K562 (cell line): ENCODE measurements at regions not wholly inside any gene's neighbourhood (a gene's known extent, or its start where the extent isn't known, plus 50 kb on each side); places are given as distances from the start of the nearest gene placed in this dataset.
A peak's percentile ranks its signal among the peaks of the same experiment; 100 is the strongest.

Experiments used
- HINFP ChIP-seq: fragments of 450-650 bp; conservative IDR thresholded peaks from 2 replicates; pipeline ENCODE4 v1.6.1; 2016; ENCODE audit warnings: missing genetic modification characterization, low read depth, mild to moderate bottlenecking, control low read depth, missing compliant biosample characterization
- KDM5B ChIP-seq: fragments of 200-600 bp; sonication (generic); IDR thresholded peaks from 2 replicates; pipeline ENCODE4 v1.6.1; 2012; ENCODE audit warnings: low read depth, mild to moderate bottlenecking, moderate library complexity, low read length, control low read depth, inconsistent platforms; ENCODE audit not compliant: insufficient replicate concordance
- NCOA1 ChIP-seq: fragments of 450-650 bp; IDR thresholded peaks from 2 replicates; pipeline ENCODE4 v1.6.1; 2016; ENCODE audit warnings: low read depth
- NR4A1 ChIP-seq, 2 experiments: fragments of 250-450 bp in 1 of 2; fragments of 450-650 bp in 1 of 2; sonication (Bioruptor Pico) in 1 of 2; IDR thresholded peaks; 2 replicates each; pipeline versions ENCODE4 v1.4.0 to v1.6.1; 2016 to 2020; ENCODE audit warnings: mild to moderate bottlenecking in 2 of 2, missing compliant biosample characterization in 1 of 2, missing genetic modification characterization in 1 of 2, moderate library complexity in 1 of 2
- PYGO2 ChIP-seq: fragments of 450-650 bp; IDR thresholded peaks from 2 replicates; pipeline ENCODE4 v1.6.1; 2016; ENCODE audit warnings: mild to moderate bottlenecking, missing genetic modification characterization, moderate library complexity, missing compliant biosample characterization
- STAG1 ChIP-seq: sonication (generic); formaldehyde crosslinking; IDR thresholded peaks from 2 replicates; pipeline ENCODE4 v1.5.0; 2020; ENCODE audit warnings: missing genetic modification reagents, borderline replicate concordance
- TAF1 ChIP-seq: IDR thresholded peaks from 2 replicates; pipeline ENCODE4 v1.6.1; 2011; ENCODE audit warnings: mild to moderate bottlenecking, low read length, moderate library complexity; ENCODE audit not compliant: insufficient read depth, control insufficient read depth, severe bottlenecking; ENCODE audit errors: extremely low read depth
- TEAD4 ChIP-seq, 2 experiments: sonication (generic) in 1 of 2; formaldehyde crosslinking in 1 of 2; IDR thresholded peaks; 2 replicates each; pipeline versions ENCODE4 v1.6.1 to v1.8.0; 2012 to 2022; ENCODE audit warnings: borderline replicate concordance in 1 of 2, inconsistent platforms in 1 of 2, low read length in 1 of 2, mild to moderate bottlenecking in 1 of 2, missing genetic modification reagents in 1 of 2
- ZNF197 ChIP-seq: fragments of 200-800 bp; sonication (Bioruptor generic); IDR thresholded peaks from 2 replicates; pipeline ENCODE4 v1.6.1; 2016; ENCODE audit warnings: low read depth, missing genetic modification characterization, missing compliant biosample characterization
- ZNF318 ChIP-seq, 2 experiments: fragments of 450-650 bp; IDR thresholded peaks; 2 replicates each; pipeline ENCODE4 v1.6.1; 2016; ENCODE audit warnings: mild to moderate bottlenecking in 2 of 2, borderline replicate concordance in 1 of 2, low read depth in 1 of 2, moderate library complexity in 1 of 2
- TF ChIP-seq, protein P1 (sequence below): sonication (generic); formaldehyde crosslinking; IDR thresholded peaks from 2 replicates; pipeline ENCODE4 v1.8.0; 2022; ENCODE audit warnings: missing genetic modification reagents, mild to moderate bottlenecking, borderline replicate concordance
- TF ChIP-seq, protein P2 (sequence below): fragments of 450-650 bp; IDR thresholded peaks from 2 replicates; pipeline ENCODE4 v1.6.1; 2016

- peak in 1 of 2 experiments; percentile 79; a peak in 1 of 4 replicates for TF ChIP-seq ZNF318 (IDR thresholded peaks at IDR 0.05; ENCODE audit: borderline replicate concordance in 1 of 2, low read depth in 1 of 2)
- no peak for TF ChIP-seq STAG1 (CRISPR knock-in tag)
- TF ChIP-seq, protein P1, sequence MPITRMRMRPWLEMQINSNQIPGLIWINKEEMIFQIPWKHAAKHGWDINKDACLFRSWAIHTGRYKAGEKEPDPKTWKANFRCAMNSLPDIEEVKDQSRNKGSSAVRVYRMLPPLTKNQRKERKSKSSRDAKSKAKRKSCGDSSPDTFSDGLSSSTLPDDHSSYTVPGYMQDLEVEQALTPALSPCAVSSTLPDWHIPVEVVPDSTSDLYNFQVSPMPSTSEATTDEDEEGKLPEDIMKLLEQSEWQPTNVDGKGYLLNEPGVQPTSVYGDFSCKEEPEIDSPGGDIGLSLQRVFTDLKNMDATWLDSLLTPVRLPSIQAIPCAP (CRISPR knock-in tag), result no peak
- peak; percentile 70 for TF ChIP-seq KDM5B
- TF ChIP-seq TEAD4 (IDR thresholded peaks at IDR 0.05; ENCODE audit: low read length), result peak; percentile 80
- TF ChIP-seq TEAD4 (CRISPR knock-in tag; IDR thresholded peaks at IDR 0.05; ENCODE audit: borderline replicate concordance), result no peak
- TF ChIP-seq NR4A1 (CRISPR knock-in tag; IDR thresholded peaks at IDR 0.05), result no peak
- peak; percentile 70; the same call in 1 of the 2 replicates for TF ChIP-seq NR4A1 (tag; IDR thresholded peaks at IDR 0.05)
- TF ChIP-seq HINFP, result no peak
- 0 out of 2 replicates have a peak, but pooled peaks have one; percentile 71 for TF ChIP-seq ZNF197 (CRISPR knock-in tag)
- TF ChIP-seq PYGO2, result 0 out of 2 replicates have a peak, but pooled peaks have one; percentile 40
- TF ChIP-seq, protein P2, sequence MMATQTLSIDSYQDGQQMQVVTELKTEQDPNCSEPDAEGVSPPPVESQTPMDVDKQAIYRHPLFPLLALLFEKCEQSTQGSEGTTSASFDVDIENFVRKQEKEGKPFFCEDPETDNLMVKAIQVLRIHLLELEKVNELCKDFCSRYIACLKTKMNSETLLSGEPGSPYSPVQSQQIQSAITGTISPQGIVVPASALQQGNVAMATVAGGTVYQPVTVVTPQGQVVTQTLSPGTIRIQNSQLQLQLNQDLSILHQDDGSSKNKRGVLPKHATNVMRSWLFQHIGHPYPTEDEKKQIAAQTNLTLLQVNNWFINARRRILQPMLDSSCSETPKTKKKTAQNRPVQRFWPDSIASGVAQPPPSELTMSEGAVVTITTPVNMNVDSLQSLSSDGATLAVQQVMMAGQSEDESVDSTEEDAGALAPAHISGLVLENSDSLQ, result peak; percentile 42
- peak; percentile 69; the same call in 1 of the 2 replicates for TF ChIP-seq NCOA1
- peak; percentile 54 for TF ChIP-seq TAF1
Observed at GRCh38 chr16:8109510-8110369, 480.6 kb downstream of the TMEM114 start (continued).
